ELR (cell line): ENCODE measurements at regions not wholly inside any gene's neighbourhood (a gene's known extent, or its start where the extent isn't known, plus 50 kb on each side); places are given as distances from the start of the nearest gene placed in this dataset.
"Not testable (repeated sequence)": the region's sequence is repeated elsewhere in the genome, so short reads cannot be mapped to it uniquely, and the experiment has no call there.

Experiments
- DNase-seq: peaks from one replicate; pipeline ENCODE4 v3.0.0-alpha.2; 2015; ENCODE audit warnings: low read depth

DNA sequence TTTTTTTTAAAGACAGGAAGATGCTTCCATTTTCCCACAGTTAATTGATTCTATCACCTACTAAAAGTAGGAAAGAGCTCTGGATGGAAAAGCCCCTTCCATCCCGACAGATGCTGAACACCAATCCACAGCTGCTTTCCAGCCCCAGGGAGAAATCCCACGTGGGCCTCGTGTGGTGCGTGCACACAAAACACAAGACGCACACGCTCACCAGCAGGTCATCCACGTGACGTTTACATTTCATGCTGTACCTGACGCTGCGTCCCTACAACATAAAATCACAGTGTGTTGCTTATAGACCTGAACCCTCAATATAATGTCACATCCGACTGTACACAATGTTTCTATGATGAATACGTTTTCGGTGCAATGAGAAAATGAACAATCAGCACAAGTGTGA lies 50.2 kb upstream of the DACT2 start:
- DNase-seq: no peak

DNA sequence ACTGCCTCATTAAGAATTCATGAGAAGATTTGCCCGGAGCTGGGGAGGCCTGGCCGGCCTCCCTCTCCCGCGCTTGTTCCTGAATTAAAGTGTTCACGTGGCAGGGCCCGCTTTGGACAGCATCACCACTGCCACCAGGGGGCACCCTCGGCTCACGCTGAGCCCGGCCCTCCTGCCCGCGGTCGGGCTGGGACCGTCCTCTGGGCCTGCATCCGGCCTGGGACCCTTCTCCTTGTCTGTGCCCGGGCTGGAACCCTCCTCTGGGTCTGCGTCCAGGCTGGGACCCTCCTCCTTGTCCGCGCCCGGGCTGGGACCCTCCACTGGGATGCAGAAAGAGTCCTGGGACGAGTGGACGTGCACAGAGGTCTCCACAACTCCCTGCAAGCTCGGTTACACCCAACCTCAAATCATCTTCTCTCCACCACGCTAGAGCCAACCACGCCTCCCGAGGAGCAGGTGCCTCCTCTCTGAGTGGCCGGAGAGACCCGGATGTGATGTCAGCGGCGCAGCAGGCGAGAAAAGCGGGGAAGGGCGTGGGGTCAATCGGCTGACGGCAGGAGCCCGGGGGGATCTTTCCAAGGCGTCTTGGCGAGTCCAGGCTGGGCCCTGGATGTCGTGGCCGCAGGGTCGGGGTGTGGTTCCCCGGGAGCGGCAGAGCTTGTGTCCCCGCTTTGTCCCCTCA lies 50.9 kb upstream of the DACT2 start:
- peak; percentile 2 for DNase-seq

DNA sequence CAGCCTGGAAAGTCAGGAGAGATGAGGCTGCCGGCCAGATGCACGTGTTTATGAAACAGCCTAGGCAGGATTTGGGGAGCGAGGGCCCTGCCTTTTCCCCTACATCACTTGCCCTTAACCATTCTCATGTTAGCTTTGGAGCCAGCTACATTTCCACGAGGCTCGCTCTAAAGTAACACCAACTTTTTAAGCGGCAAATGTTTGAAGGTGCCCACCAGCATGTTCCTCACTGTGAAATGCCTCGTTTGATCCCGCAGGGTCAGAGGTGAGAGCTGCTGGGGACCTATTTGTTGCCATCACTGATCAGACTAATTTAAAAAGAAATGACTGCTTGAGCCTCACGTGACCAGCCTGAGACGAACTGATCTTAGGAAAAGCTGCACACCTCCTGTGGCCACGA lies 51.6 kb upstream of the DACT2 start:
- DNase-seq: no peak

DNA sequence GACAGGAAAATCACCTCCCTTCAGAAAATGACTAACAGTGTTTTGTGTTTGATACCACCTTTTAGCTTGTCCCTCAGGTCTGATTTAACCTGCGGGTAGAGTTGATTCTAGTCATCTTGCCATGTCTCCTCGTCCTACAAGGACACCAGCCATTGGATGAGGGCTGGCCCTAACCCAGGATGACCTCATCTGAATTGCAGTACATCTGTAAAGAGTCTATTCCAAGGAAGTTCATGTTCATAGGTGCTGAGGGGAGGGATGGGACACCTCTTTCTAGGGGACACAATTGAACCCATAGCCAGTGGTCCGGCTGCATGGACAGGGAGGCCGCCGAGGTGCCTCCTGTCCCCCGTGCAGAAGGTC lies 52.0 kb upstream of the DACT2 start:
- DNase-seq: no peak

DNA sequence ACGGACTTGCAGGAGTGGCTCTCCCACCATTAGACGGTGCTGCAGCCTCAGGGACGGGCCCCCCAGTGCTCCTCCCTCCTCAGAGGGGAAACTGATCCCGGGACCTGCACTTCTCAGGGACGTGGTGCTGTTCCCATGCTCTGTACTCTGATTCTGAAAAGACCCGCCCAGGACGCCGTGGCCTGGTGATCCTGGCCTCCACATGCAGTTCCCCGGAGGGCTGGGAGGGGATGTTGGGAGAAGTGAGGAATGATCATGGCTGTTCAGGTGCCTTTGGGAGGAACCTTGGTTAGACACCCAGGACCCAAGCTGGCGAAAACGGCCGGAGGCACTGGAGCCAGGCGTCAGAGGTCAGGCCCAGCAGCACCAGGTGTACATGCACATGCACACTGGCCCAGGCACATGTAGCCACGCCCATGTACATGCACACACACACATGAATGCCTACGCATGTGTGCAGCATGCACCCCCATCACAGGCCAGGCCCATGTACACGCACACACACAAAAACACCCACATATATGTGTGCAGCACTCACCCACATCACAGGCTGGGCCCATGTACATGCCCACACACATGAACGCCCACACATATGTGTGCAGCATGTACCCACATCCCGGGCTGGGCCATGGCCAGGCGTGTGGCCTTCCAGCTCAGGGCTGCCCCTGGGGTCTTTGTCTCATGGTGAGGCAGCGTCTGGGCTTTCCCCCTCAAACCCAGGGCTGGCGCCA lies 52.6 kb upstream of the DACT2 start:
- no peak for DNase-seq

DNA sequence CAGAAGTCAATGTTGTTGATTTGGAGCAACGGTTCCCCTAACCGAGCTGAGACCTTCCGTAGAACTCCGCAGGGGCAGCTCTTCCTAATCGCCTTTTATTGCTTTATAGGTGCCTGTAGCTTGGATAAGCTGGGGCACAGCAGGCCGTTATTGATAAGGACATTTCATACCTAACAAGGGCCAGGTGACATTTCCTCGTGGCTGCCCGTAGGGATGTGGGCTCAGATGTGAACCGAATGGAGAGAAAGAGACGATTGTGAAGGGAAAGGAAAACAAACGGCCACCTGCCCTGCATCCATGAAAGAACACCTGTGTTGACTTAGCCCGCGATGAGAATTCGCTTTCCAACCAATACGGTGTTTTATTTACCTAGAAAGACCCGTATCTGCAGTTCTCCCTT lies 53.3 kb upstream of the DACT2 start:
- no peak for DNase-seq

DNA sequence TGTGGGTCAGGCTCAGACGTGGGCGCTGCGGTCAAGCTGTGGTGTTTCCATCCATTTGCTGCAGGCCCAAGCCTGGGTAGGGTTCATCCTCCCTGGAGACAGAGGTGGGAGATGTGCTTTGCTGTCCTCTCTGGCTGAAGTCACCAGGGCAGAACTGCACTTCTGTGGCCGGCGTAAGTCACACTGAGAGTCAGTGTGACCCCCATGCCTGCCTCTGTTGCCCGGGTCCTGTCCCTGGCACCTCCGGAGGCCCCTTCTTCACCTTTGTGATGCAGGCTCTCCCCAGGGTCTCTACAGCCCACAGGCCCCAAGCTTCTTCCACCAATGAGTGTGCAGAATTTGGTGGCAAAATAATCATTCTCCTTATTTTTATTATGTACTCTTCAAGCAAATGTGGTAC lies 53.8 kb upstream of the DACT2 start:
- no peak for DNase-seq

DNA sequence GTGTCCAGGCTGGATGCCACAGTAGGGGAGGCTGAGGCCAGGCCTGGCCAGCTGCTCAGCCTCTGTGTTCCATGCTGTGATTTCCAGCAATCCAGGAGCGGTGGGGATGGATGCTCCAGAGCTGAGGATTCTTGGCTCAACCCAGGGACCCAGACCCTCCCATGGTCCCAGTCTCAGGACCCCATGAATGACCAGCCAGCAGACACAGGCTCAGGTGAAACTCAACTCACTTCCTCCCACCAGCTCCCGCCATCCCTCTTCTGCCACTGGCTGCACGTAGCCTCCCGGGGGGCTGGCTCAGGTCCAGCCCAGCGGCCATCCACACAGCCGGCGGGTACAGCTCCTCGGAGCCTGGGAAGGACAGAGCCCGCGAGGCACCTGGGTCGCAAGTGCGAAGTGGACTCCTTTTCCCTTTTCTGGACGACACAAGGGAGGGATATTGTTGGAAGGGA lies 54.5 kb upstream of the DACT2 start:
- no peak for DNase-seq

DNA sequence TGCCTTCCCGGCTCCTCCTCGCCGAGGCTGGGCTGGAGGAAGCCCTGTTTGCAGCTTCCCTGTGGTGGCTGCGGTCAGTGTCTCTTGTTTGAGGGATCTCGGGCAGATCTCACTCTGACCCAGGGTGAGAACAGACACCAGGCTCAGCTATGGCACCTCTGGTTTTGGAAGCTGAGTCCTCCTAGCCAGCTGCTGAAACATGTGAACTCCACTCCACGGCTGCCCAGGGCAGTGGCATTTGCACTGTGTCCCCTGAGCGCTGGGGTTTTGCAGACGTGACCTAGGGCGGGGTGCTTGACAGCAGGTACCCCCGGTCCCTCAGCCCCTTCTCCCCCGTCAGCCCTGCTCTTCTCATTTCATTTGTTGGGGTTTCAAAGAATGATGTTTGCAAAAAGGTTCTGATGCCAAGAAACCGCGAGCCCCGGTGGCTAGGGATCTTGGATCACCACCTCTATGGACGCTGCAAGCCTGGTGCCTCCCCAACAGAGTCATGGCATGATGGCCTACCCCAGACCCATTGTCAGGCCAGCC lies 55.0 kb upstream of the DACT2 start:
- no peak for DNase-seq

DNA sequence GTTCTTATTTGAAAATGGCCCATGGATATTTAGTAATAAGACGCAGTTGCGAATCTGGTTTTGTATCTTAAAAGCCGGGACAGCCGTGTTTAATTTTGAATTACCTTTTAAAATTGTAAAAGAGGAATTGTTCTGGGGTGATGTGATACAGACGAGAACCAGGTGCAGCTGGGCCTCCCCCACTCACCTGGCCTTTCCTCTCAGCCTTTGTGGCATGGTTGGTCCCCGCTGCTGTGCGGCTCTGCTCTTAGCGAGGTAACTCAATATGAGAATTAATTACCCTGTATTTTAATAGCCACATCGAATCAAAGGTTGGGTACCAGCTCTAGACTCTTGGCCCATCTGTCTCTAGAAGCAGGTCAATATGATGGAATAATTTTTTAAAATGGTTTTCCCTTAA lies 56.5 kb upstream of the DACT2 start:
- no peak for DNase-seq

DNA sequence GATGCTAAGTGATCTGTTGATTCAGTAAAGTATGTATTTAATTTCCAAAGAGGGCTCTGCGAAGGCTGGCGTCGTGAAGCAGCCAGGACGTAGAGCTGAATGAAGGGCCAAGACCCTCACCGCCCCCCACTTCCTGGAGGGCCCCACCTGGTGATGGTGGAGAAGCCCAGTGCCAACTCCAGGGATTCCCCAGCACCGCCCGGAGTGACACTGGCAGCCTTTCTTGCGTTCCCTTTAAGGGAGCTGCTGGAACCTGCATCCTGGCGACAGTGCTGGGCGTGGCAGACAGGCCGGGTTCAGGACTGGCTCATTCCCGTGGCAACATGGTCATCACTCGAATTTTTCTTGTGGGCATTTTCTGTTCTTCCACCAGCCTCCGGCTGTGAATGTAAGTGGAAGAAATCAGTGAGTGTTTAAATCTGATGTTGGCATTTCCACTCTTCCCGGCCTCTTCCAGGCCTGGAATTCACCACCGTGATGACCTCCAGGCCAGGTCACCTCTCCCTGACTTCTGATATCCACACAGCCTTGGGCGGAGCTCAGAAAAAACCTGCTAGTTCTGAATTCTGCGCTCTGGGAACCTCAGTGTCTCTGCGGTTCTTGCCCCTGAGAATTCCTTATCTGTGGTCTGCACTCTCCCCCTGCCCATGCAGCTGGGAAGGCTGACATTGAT lies 57.4 kb upstream of the DACT2 start:
- no peak for DNase-seq

DNA sequence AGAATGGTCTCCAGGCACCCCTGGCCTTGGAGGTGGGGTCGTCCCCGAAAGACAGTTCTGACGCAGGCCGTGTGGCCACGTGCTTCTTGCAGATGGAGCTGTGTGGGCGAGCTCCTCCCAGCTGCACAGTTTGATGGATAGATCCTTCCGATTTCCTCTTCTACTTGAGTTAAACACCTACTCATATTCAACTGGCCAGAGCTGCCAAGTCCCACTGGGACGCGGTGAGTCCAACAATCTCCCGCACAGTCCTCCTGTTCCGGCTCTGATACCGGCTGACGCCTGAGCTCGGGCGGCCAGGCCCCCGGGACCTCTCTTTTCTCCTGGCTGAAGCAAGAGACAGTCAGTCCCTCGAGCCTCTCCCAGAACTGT lies 57.9 kb upstream of the DACT2 start:
- DNase-seq: no peak

DNA sequence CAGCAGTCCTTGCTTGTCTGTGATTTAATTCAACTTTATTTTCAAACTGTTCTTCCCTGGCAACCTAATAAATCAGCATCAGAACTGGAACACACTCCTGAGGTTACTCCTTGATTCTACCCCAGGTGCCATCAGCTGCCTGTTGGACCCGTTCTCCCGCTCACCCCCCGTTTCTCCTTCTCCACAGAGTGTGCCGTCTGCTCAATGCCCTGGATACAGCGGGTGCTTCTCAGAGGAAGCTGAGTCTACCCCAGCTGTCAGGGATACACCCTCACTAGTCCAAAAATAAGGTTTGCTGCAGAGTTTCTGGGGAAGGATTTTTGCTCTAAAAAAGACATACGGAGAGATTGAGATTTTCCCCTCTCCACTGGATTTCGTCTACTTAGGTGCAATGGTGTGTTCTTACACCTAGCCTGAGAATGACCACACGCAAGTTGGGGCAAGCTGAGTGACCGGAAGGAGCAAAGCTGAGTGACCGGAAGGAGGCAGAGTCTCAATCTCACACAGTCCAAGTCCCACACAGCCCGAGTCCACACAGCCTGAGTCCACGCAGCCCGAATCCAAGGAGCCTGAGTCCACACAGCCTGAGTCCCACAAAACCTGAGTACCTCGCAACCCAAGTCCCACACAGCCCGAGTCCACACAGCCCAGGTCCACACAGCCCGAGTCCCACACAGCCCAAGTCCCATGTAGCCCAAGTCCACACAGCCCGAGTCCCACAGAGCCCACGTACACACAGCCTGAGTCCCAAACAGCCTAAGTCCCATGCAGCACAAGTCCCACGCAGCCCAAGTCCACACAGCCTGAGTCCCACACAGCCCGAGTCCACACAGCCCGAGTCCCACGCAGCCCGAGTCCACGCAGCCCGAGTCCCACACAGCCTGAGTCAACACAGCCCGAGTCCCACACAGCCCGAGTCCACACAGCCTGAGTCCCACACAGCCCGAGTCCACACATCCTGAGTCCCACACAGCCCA lies 58.6 kb upstream of the DACT2 start:
- no peak for DNase-seq

DNA sequence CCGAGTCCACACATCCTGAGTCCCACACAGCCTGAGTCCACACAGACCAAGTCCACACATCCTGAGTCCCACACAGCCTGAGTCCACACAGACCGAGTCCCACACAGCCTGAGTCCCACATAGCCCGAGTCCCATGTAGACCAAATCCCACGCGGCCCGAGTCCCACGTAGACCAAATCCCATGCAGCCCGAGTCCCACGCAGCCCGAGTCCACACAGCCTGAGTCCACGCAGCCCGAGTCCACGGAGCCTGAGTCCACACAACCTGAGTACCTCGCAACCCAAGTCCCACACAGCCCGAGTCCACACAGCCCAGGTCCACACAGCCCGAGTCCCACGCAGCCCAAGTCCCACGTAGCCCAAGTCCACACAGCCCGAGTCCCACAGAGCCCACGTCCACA lies 60.0 kb upstream of the DACT2 start:
- DNase-seq: not testable (repeated sequence)

DNA sequence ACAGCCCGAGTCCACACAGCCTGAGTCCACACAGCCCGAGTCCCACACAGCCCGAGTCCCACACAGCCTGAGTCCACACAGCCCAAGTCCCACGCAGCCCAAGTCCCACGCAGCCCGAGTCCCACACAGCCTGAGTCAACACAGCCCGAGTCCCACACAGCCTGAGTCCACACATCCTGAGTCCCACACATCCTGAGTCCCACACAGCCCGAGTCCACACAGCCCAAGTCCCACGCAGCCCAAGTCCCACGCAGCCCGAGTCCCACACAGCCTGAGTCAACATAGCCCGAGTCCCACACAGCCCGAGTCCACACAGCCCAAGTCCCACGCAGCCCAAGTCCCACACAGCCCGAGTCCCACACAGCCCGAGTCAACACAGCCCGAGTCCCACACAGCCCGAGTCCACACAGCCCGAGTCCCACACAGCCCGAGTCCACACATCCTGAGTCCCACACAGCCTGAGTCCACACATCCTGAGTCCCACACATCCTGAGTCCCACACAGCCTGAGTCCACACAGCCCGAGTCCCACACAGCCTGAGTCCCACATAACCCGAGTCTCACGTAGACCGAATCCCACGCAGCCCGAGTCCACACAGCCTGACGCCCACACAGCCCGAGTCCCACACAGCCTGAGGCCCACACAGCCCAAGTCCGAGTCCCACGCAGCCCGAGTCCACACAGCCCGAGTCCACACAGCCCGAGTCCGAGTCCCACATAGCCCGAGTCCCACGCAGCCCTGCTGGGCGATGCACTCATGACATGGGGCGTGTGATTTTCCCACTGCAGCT lies 60.6 kb upstream of the SMOC2 start:
- DNase-seq: not testable (repeated sequence)

DNA sequence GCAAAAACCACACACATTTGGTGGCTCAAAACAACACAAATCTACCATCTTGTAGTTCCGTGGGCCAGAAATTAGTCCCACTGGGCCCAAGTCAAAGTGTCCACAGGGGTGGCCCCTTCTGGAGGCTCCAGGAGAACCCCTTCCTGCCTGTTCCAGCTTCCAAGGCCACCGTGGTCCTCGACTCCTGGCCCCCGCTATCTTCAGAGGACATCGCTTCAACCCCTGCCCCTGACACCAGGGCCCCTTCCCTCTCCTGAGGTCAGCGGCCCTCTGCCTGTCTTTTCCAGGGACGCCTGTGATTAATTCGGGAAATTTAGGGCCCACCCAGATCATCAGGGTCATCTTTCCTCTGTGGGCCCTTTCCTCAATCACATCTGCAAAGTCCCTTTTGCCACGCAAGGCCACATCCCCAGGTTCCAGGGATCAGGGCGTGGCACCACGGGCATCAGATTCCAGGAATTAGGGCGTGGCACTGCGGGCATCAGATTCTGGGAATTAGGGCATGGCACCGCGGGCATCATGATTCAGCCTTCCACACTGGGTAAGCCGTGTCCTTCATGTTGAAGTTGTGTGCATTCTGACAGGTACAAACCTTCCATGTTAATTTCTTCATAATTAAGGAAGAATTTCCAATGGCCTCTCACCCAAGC lies 59.9 kb upstream of the SMOC2 start:
- no peak for DNase-seq

DNA sequence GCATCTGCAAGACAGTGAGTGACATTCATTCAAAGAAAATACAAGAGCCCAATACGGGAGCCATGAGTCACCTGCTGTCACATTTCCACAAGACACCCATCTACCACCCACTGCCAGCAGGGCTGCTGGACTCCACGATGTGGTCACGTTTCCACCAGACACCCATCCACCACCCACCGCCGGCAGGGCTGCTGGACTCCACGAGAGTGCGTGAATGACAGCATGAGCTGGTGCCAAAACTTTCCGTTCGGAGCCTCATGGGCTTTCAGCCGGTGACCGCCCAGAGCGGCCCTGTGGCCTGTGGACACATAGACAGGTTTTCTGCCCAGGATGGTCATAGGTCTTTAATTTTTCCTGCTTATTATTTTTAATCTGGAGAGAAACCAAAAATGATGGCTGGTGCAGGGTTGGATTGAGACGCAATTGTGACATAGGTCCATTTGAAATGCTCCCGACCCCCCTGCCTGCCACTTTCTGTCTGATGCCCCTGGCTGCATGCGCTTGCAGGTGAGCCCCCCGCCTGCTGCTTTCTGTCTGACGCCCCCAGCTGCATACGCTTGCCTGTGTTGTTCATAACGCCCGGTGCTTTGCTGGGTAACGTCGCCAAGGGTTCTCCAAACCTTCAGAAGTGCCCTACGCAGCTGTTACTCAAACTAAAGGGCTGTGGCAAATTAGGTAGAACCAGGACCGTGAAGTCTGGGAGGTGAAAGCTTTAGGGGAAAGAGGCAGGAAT lies 59.1 kb upstream of the SMOC2 start:
- DNase-seq: no peak

DNA sequence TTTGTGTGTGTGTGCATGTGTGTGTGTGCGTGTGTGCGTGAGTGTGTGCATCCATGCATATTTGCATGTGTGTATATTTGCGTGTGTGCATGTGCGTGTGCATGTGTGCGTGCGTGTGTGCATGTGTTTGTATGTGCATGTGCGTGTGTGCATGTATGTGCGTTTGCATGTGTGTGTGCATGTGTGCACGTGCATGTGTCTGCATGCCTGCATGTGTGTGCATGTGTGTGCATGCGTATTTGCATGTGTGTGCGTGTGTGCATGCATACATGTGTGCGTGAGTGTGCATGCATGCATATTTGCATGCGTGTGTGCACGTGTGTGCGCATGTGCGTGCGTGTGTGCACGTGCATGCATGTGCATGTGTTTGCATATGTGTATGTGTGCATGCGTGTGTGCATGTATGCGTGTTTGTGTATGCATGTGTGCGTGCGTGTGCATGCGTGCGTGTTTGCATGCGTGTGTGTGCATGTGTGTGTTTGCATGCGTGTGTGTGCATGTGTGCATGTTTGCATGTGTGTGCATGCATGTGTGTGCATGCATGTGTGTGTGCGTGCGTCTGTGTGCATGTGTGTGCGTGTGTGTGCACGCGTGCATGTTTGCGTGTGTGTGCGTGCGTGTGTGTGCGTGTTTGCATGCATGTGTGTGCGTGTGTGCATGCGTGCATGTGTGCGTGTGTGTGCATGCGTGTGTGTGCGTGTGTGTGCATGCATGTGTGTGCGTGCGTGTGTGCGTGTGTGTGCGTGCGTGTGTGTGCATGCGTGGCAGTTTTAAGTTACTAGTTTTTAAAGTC lies 57.7 kb upstream of the SMOC2 start:
- no peak for DNase-seq
